Renal cortex interstitium (tissue), 11 donors: ENCODE measurements at regions not wholly inside any gene's neighbourhood (a gene's known extent, or its start where the extent isn't known, plus 50 kb on each side); places are given as distances from the start of the nearest gene placed in this dataset.

Experiments
- DNase-seq, 11 donors: peaks; one replicate each; pipeline ENCODE4 v3.0.0-alpha.2; 2013; ENCODE audit warnings: low read depth in 9 of 11, low spot score in 4 of 11; ENCODE audit errors: extremely low read depth in 1 of 11

DNA sequence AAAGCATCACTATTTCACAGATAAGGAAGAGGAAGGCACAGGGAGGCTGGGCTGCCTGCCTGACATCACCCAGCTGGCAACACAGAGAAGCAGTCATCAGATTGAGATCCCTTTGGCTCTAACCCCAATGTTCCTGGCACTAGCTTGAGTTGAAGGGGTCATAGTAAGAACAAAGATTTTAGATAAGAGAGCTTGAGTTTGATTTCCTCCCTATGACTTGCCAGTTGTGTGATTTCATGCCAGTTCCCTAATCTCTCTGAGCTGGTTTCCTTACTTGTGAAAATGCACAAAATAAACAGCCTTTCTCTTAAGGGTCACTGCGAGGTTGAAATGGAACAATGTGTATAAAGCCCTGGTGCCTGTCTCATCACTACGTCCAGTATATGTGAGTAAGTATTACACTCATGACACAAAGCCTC lies 475.4 kb upstream of the HS3ST1 start:
- peak in 5 of 11 donors; percentile 3 to 29 (median 21) for DNase-seq

DNA sequence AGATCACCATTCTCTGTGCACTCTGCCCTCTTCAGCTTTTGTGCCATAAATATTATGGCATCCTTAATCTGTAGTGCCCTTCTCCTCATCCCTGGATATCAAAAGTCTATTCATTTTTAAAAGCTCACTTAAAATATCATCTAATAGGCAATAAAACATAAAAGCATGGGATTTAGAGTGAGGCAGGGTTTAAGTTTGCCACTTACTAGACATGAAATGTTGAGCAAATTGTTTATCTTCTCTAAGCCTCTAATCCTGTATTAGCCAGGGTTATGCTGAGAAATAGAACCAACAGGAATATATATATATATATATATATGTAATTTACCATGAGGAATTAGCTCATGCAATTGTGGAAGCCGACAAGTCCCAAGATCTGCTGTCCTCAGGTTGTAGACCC lies 472.4 kb upstream of the HS3ST1 start:
- DNase-seq, result no peak

- no peak for DNase-seq
Measured at GRCh38 chr4:11900359-11900758, 471.7 kb upstream of the HS3ST1 start.

DNA sequence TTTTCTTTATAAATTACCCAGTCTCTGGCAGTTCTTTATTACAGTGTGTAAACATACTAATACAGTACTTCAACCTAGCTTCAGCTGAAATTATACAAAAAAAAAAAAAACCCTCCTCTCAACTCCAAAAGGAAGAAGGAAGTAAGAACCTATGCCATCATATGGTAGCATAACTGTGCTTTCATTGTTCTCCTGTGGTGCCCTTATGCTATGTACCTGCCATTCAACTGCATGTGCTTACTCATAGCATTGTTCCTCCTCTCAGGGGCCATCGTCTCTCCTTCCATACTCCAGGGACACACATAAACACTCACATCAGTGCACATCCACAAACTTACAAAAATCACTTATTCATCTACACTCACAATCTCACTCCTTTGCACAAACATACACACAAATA lies 470.1 kb upstream of the HS3ST1 start:
- no peak for DNase-seq

DNA sequence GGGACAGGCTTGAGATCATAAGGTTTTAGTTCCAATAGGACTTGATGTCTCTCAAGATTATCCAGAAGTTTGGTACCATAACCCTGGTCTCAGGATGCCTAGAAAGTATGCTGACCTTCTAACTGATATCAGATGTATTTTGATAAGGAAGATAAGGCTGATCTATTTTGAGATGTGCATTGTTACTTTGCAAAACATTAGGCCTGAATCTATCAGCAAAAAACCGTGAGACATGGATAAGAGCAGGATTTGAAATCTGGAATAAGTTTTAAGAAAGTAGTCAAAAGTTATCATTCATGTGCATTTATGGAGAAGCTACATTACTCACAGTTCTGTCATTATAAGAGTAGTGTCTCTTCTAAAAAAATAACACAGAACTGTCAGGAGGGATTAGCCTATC lies 467.1 kb upstream of the HS3ST1 start:
- DNase-seq, result no peak

- DNase-seq, result no peak
Measured at GRCh38 chr4:11894977-11895376, 466.3 kb upstream of the HS3ST1 start.

DNA sequence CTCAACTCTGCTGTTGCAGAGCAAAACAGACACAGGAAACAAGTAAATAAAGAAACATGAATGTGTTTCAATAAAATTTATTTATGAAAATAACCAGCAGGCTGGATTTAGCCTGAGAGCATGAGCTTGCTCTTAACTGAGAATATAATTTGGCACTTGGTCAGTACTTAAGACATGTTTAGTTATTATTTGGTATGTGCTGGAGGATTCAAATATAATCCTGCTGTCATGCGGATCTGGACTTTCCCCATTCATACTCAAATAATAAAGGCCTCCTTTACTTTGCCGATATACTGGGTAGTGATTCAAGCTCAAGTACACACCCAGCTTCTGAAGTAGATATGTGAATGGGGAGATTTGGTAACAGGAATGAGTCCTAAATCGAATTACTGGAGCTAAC lies 465.5 kb upstream of the HS3ST1 start:
- DNase-seq, result peak in 1 of 11 donors; percentile 6

DNA sequence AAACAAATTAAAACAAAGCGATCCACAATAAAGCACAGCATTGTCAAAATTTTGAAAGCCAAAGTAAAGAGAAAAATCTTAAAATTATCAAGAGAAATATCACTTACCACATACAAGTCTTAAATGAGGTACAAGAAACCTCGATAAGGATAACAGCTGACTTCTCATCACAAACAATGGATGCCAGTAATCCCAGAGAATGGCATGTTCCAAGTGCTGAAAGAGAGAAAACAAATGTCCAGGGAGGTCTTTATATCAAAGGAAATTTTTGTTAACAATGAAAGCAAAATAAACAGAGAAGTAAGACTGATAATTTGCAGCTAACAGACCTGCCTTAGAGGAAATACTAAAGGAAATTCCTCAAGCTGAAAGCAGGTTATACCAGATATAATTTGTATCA lies 460.4 kb upstream of the HS3ST1 start:
- no peak for DNase-seq

DNA sequence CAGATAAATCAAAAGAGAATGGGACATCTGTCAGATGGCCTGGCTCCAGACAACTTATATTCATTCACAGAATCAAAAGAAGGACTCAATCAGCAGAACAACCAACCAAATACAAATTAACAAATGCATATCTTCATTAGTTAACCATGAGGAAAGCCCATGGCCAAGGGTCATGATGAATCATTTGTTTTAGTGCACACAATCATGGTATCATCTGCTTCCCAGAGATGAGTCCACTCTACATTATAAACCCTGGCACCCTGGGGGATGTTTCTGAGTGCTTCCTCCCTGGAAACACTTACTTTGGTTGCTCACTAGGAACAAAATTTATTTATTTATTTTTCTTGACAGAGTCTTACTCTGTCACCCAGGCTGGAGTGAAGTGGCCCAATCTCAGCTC lies 453.3 kb upstream of the HS3ST1 start:
- DNase-seq, result no peak

GRCh38 chr4:11881364-11881763 lies 452.7 kb upstream of the HS3ST1 start:
- no peak for DNase-seq

DNA sequence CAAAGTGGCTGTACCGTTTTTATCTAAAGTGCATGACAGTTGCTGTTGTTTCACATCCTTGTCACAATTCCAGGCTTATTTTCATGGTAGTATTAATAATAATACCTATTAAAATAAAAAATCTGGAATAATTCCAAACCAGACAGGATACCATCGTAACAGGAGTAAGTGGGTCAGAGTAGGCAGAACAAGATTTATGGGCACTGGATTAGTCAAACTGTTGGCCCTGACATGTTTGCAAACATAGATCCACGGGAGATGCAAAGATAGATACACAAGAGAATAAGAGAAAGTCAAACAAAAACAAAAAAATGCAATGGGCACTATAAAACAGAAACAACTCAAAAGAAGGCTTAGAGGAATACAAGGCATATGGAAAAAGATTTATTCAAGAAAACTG lies 449.5 kb upstream of the HS3ST1 start:
- no peak for DNase-seq

GRCh38 chr4:11876104-11876503 lies 447.4 kb upstream of the HS3ST1 start:
- DNase-seq, result no peak

- no peak for DNase-seq
Measured at GRCh38 chr4:11869191-11869870, 440.6 kb upstream of the HS3ST1 start.

GRCh38 chr4:11866391-11866790 lies 437.7 kb upstream of the HS3ST1 start:
- no peak for DNase-seq

GRCh38 chr4:11860996-11861395 lies 432.3 kb upstream of the HS3ST1 start:
- no peak for DNase-seq

GRCh38 chr4:11857881-11858280 lies 429.2 kb upstream of the HS3ST1 start:
- no peak for DNase-seq

DNA sequence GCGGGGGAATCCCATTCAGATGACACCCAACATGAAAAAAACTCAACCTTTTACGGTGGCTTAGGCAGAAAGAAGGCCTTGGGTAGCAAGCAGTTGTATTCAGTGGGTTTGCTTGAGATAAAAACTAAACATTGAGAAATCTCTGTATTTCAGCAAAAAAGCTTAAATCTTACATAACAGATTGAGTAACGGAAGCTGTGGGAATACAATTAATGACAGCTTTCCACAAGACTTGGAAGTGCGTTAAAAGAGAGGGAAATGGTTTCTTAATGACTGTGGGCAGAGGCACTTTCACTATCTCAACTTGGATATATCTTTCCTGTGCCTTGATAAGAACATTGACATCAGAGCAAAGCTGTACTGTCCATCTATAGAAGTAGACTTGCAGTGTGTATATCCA lies 418.5 kb upstream of the HS3ST1 start:
- no peak for DNase-seq

DNA sequence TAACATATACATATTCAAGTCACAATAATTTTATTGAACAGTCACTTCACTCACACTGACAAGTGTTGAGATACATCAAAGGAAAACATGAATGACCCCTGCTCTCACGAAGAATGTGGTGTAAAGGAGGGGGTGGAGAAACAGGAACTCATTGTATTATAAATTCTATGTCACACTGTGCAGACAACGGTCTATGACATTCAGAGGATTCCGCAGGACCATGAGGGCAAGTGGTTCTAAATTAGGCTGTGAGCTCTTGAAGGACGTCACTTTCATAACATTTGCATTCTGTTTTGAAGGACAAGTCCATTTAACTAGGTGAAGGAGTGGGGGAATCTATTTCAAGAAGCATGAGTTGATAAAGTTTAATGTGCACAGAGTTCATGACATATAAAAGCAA lies 415.2 kb upstream of the HS3ST1 start:
- DNase-seq, result no peak

- DNase-seq, result no peak
Measured at GRCh38 chr4:11843340-11843739, 414.6 kb upstream of the HS3ST1 start.

DNA sequence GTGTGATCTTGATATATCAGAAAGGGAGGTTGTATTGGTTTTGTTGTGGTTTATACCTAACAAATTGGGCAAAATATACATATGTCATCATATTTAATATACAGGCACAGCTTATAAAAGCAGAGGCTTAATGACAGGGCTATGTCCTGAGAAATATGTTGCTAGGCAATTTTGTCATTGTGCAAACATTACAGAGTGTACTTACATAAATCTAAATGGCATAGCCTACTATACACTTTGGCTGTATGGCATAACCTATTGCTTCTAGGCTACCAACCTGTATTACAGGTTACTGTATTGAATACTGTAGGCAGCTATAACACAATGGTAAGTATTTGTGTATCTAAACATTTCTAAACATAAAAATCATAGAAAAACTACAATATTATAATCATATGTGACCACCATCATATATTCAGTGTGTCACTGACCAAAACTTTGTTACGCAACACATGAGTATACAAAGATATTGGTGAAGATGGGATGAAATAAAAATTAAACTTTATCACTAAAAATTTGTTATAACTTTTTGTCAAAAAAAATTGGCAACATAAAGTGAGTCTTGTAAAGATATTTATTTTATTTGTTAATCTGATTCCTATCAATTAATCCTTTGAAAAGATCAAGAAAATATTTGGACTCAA lies 414.0 kb upstream of the HS3ST1 start:
- DNase-seq, result no peak

- no peak for DNase-seq
Measured at GRCh38 chr4:11839889-11840288, 411.2 kb upstream of the HS3ST1 start.
